Mesenchymal stem cell (in vitro differentiated cells and primary cell): ENCODE measurements at regions not wholly inside any gene's neighbourhood (a gene's known extent, or its start where the extent isn't known, plus 50 kb on each side); places are given as distances from the start of the nearest gene placed in this dataset.

Source experiments
- DNase-seq: peaks from one replicate; pipeline ENCODE4 v3.0.0-alpha.2; 2013
- H2AFZ ChIP-seq: one replicate; pipeline ENCODE4 v1.6.1; 2013; ENCODE audit warnings: low read depth, mild to moderate bottlenecking, control low read depth, inconsistent platforms, low read length, moderate library complexity
- H2AK5ac ChIP-seq: 2 replicates; pipeline ENCODE4 v1.6.1; 2013; ENCODE audit warnings: low read length, moderate library complexity, mild to moderate bottlenecking, inconsistent platforms; ENCODE audit not compliant: severe bottlenecking
- H2BK120ac ChIP-seq: one replicate; pipeline ENCODE4 v1.6.1; 2013; ENCODE audit warnings: low read depth, mild to moderate bottlenecking, inconsistent platforms, low read length, moderate library complexity
- H2BK12ac ChIP-seq, 2 experiments: one replicate each; pipeline ENCODE4 v1.6.1; 2013; ENCODE audit warnings: inconsistent platforms in 2 of 2, low read length in 2 of 2, mild to moderate bottlenecking in 2 of 2, moderate library complexity in 2 of 2, control low read depth in 1 of 2
- H2BK15ac ChIP-seq: one replicate; pipeline ENCODE4 v1.6.1; 2013; ENCODE audit warnings: mild to moderate bottlenecking, low read depth, inconsistent platforms; ENCODE audit not compliant: poor library complexity, severe bottlenecking
- H2BK5ac ChIP-seq: 2 replicates; pipeline ENCODE4 v1.6.1; 2013; ENCODE audit warnings: low read depth, mild to moderate bottlenecking, low read length, control low read depth, inconsistent platforms; ENCODE audit not compliant: poor library complexity, severe bottlenecking
- H3K14ac ChIP-seq, 2 experiments: one replicate each; pipeline ENCODE4 v1.6.1; 2013; ENCODE audit warnings: inconsistent platforms in 2 of 2, low read length in 2 of 2, control low read depth in 1 of 2, mild to moderate bottlenecking in 1 of 2, moderate library complexity in 1 of 2
- H3K18ac ChIP-seq, 2 experiments: one replicate each; pipeline ENCODE4 v1.6.1; 2013; ENCODE audit warnings: inconsistent platforms in 2 of 2, low read length in 2 of 2, control low read depth in 1 of 2, low read depth in 1 of 2, mild to moderate bottlenecking in 1 of 2
- H3K23ac ChIP-seq, 2 experiments: one replicate each; pipeline ENCODE4 v1.6.1; 2013; ENCODE audit warnings: inconsistent platforms in 2 of 2, low read length in 2 of 2, mild to moderate bottlenecking in 2 of 2, moderate library complexity in 2 of 2, control low read depth in 1 of 2
- H3K27ac ChIP-seq: 2 replicates; pipeline ENCODE4 v1.5.1; 2013; ENCODE audit warnings: mild to moderate bottlenecking, moderate library complexity, low read length, control low read depth, inconsistent platforms; ENCODE audit not compliant: poor library complexity, severe bottlenecking
- H3K27me3 ChIP-seq, 2 experiments: 2 replicates each; pipeline versions ENCODE4 v1.6.1 to v1.7.0; 2013; ENCODE audit warnings: low read length in 2 of 2, mild to moderate bottlenecking in 2 of 2, moderate library complexity in 2 of 2, control low read depth in 1 of 2, inconsistent platforms in 1 of 2; ENCODE audit not compliant: control insufficient read depth in 1 of 2, insufficient read depth in 1 of 2
- H3K36me3 ChIP-seq, 2 experiments: 2 replicates each; pipeline versions ENCODE4 v1.6.1 to v1.7.0; 2013; ENCODE audit warnings: low read length in 2 of 2, control low read depth in 1 of 2, inconsistent platforms in 1 of 2, low read depth in 1 of 2, mild to moderate bottlenecking in 1 of 2; ENCODE audit not compliant: insufficient read depth in 2 of 2, control insufficient read depth in 1 of 2
- H3K4ac ChIP-seq, 2 experiments: one replicate each; pipeline ENCODE4 v1.6.1; 2013; ENCODE audit warnings: inconsistent platforms in 2 of 2, low read length in 2 of 2, mild to moderate bottlenecking in 2 of 2, moderate library complexity in 2 of 2, control low read depth in 1 of 2, low read depth in 1 of 2
- H3K4me1 ChIP-seq: 2 replicates; pipeline ENCODE4 v1.6.1; 2013; ENCODE audit warnings: low read depth, low read length, control low read depth; ENCODE audit not compliant: control insufficient read depth, insufficient read depth
- H3K4me2 ChIP-seq: 2 replicates; pipeline ENCODE4 v1.6.1; 2013; ENCODE audit warnings: low read length, mild to moderate bottlenecking, inconsistent platforms; ENCODE audit not compliant: poor library complexity, severe bottlenecking
- H3K4me3 ChIP-seq, 2 experiments: 2 replicates each; pipeline versions ENCODE4 v1.5.1 to v1.7.0; 2013; ENCODE audit warnings: low read length in 2 of 2, mild to moderate bottlenecking in 2 of 2, control low read depth in 1 of 2, low read depth in 1 of 2; ENCODE audit not compliant: insufficient read depth in 1 of 2
- H3K79me1 ChIP-seq: replicated peaks from 2 replicates; pipeline ENCODE4 v1.6.1; 2013; ENCODE audit warnings: mild to moderate bottlenecking, control low read depth, low read length, inconsistent platforms; ENCODE audit not compliant: poor library complexity, severe bottlenecking
- H3K9ac ChIP-seq: 2 replicates; pipeline ENCODE4 v1.7.0; 2013; ENCODE audit warnings: mild to moderate bottlenecking, low read length, moderate library complexity
- H3K9me3 ChIP-seq: 2 replicates; pipeline ENCODE4 v1.7.0; 2013; ENCODE audit warnings: mild to moderate bottlenecking, low read length; ENCODE audit not compliant: control insufficient read depth
- H4K8ac ChIP-seq: one replicate; pipeline ENCODE4 v1.6.1; 2013; ENCODE audit warnings: inconsistent platforms, mild to moderate bottlenecking, low read length, moderate library complexity
- H4K91ac ChIP-seq: one replicate; pipeline ENCODE4 v1.6.1; 2013; ENCODE audit warnings: mild to moderate bottlenecking, low read length, inconsistent platforms
- WGBS: methylation state at CpG from one replicate; pipeline ENCODE4 v1.1.7; 2013; ENCODE audit warnings: mixed read lengths; 5-methylcytosine and 5-hydroxymethylcytosine counted together

DNA sequence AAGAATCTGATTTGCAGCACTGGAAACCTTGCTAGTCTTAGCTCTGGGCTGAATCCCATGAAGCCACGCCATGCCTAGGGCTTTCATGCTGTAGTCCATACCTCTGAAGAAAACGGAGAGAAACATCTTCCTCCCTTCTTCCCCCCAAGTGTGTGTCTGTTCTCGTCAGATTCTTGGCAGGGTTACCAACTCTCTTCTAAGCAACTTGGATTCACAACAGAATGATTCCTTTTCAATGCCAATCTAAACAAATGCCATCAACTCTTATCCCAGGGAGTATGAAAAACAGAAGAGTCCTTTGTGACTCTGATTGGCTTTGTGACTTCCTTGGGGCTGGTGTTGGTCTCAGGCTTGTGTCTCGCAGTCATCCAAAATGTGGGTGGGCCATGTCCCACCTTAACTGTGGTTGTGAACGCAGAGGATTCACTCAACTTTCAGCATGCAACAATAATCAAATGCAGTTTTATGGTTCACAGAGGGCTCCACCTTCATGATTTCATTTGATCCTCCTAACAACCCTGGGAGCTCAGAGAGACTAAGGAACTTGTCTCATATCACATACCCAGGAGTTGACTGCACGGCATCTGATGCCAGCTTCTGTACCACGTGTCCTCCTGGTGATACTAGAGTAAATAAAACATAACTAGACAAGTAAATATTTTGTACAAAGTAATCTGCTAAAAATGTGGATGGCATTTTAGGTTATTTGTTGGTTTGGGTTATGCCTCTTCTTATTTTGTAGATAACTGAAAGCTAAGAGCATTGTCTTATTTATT is 186.0 kb upstream of the TNP1 start:
- Histone ChIP-seq H3K27ac (no peak overlapping the region), H3K18ac (peak overlapping the region in 1 of 2 experiments; percentile 81), H2AFZ (no peak overlapping the region), H3K4me2 (no peak overlapping the region), H3K14ac (peak overlapping the region in 1 of 2 experiments; percentile 61), H3K27me3 (peaks cover 0 to 11% of the 10 kb centered on the region in 2 experiments), H3K9ac (no peak overlapping the region), H2BK12ac (peak overlapping the region; percentile 51 to 90), H3K4me1 (peaks cover 3% of the 10 kb centered on the region), H2BK120ac (no peak overlapping the region), H3K23ac (no peak overlapping the region), H2AK5ac (no peak overlapping the region), H3K79me1 (no peaks in the 10 kb centered on the region), H2BK5ac (no peak overlapping the region), H4K91ac (no peak overlapping the region), H3K36me3 (no peaks in the 10 kb centered on the region), H2BK15ac (no peak overlapping the region), H3K4ac (peak overlapping the region; percentile 56 to 80), H4K8ac (no peak overlapping the region), H3K9me3 (no peaks in the 10 kb centered on the region), H3K4me3 (no peak overlapping the region)
- WGBS, result 88% methylated on average over 5 of the region's 7 CpGs
- DNase-seq, result no peak

DNA sequence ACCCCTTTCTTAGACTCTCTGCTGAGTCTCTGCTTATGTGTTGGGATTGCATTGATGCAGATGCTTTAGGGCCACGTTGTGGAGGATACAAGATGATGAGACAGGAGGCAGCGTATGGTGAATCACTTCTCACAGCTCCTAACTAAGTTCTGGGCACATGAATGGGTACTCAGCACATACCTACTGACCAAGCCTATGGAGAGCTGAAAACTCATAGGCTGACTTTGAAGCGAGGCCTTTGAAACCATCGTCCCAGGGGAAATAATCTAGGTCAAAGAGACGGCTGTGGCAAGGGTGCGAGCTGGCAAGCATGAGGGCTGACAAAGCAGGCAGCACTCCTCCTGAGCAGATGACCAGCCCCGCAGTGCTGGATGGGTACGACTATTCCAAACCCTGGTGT is 180.2 kb upstream of the TNP1 start:
- no peak overlapping the region for H4K91ac ChIP-seq
- no peak for DNase-seq
- H3K9me3 ChIP-seq, result no peaks in the 10 kb centered on the region
- H3K14ac ChIP-seq, result peak overlapping the region in 1 of 2 experiments; percentile 28
- 87% methylated on average over 8 of the region's 8 CpGs for WGBS
- no peak overlapping the region for H2BK120ac ChIP-seq
- no peak overlapping the region for H2AK5ac ChIP-seq
- H3K4me1 ChIP-seq, result peaks cover 4% of the 10 kb centered on the region
- no peak overlapping the region for H3K4ac ChIP-seq
- no peaks in the 10 kb centered on the region for H3K27me3 ChIP-seq
- H3K27ac ChIP-seq, result no peak overlapping the region
- H2AFZ ChIP-seq, result no peak overlapping the region
- H3K4me2 ChIP-seq, result no peak overlapping the region
- peak overlapping the region in 1 of 2 experiments; percentile 37 for H2BK12ac ChIP-seq
- no peak overlapping the region for H3K9ac ChIP-seq
- H2BK15ac ChIP-seq, result no peak overlapping the region
- no peak overlapping the region for H4K8ac ChIP-seq
- H3K4me3 ChIP-seq, result no peak overlapping the region
- no peak overlapping the region for H2BK5ac ChIP-seq
- H3K36me3 ChIP-seq, result no peaks in the 10 kb centered on the region
- no peaks in the 10 kb centered on the region for H3K79me1 ChIP-seq
- no peak overlapping the region for H3K18ac ChIP-seq
- no peak overlapping the region for H3K23ac ChIP-seq

GRCh38 chr2:217038001-217038400 is 178.1 kb upstream of the TNP1 start:
- Histone ChIP-seq H3K9ac (no peak overlapping the region), H2AFZ (no peak overlapping the region), H3K4me3 (no peak overlapping the region), H3K36me3 (no peaks in the 10 kb centered on the region), H3K4ac (no peak overlapping the region), H3K4me1 (peaks cover 8% of the 10 kb centered on the region), H4K8ac (no peak overlapping the region), H2BK15ac (no peak overlapping the region), H3K18ac (no peak overlapping the region), H3K14ac (no peak overlapping the region), H3K27me3 (no peaks in the 10 kb centered on the region), H3K27ac (no peak overlapping the region), H4K91ac (no peak overlapping the region), H3K9me3 (no peaks in the 10 kb centered on the region), H2AK5ac (no peak overlapping the region), H3K79me1 (no peaks in the 10 kb centered on the region), H2BK5ac (no peak overlapping the region), H3K23ac (no peak overlapping the region), H2BK120ac (no peak overlapping the region), H3K4me2 (no peak overlapping the region), H2BK12ac (no peak overlapping the region)
- no peak for DNase-seq
- WGBS, result no CpG with 5 or more reads among the region's 2 CpGs

DNA sequence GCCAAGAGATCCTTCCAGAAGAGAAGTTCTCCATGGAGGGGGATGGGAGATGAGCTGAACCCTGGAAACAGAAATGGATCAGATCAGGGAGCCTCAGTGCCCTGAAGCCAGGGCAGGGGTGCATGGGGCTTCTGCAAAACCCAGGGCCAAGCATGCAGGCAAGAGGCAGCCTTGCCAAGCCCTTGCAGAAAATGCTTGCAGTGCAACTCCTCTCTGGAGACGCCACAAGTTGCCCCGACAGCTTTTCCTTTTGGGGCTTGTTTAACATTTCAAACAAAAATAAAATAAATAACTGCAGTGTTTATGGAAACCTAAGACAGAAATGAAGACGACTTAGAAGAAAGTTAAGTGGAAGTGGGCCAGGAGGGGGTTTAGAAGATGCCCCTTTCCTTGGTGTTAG is 177.5 kb upstream of the TNP1 start:
- Histone ChIP-seq H2BK120ac (no peak overlapping the region), H3K4me3 (no peak overlapping the region), H4K8ac (no peak overlapping the region), H3K36me3 (no peaks in the 10 kb centered on the region), H2BK12ac (no peak overlapping the region), H2BK15ac (no peak overlapping the region), H3K79me1 (no peaks in the 10 kb centered on the region), H2AFZ (no peak overlapping the region), H3K9me3 (no peaks in the 10 kb centered on the region), H3K4me2 (no peak overlapping the region), H3K4me1 (peaks cover 8% of the 10 kb centered on the region), H3K14ac (no peak overlapping the region), H3K4ac (no peak overlapping the region), H2AK5ac (no peak overlapping the region), H3K18ac (no peak overlapping the region), H3K27ac (no peak overlapping the region), H3K23ac (no peak overlapping the region), H3K27me3 (no peaks in the 10 kb centered on the region), H4K91ac (no peak overlapping the region), H3K9ac (no peak overlapping the region), H2BK5ac (no peak overlapping the region)
- no peak for DNase-seq
- WGBS, result 68% methylated on average over 3 of the region's 3 CpGs
